ENCODE measurements at regions not wholly inside any gene's neighbourhood (a gene's known extent, or its start where the extent isn't known, plus 50 kb on each side); places are given as distances from the start of the nearest gene placed in this dataset.

DNA sequence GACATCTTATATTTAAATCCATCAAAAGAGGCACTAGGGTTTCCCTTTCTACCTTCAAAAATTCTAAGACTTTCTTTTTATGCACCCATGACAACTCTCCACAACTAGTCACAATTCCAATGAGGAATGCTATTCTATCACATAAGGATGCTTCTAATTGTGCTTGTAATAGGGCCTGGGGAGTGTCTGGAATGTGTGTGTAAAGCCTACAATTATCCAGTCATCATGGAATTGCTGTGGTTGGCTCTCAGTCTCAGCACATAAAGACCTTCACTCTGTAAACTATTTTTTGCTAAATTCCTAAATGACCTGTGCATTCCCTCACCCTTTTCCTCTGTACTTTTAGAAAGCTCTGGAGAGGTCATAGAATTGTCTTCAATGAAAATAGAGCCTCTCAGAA lies 86.7 kb downstream of the EPDR1 start:
- TF ChIP-seq CTCF (IDR thresholded peaks at IDR 0.05; ENCODE audit: poor library complexity, severe bottlenecking) = no peak
- no peak for TF ChIP-seq SMC3 (conservative IDR thresholded peaks at IDR 0.05; ENCODE audit: poor library complexity)
- TF ChIP-seq TAF1 (IDR thresholded peaks at IDR 0.05; ENCODE audit: low read depth) = no peak
- no peak for TF ChIP-seq EZH2 (IDR thresholded peaks at IDR 0.05; ENCODE audit: borderline replicate concordance, insufficient read depth, low read length, poor library complexity, severe bottlenecking)
- no peak for TF ChIP-seq POLR2AphosphoS5 (IDR thresholded peaks at IDR 0.05)
- TF ChIP-seq EP300 (conservative IDR thresholded peaks at IDR 0.05; ENCODE audit: poor library complexity, severe bottlenecking) = no peak
- no peak for TF ChIP-seq RAD21 (conservative IDR thresholded peaks at IDR 0.05)

Measured in neural cell (in vitro differentiated cells).